Prostate gland (tissue), 2 donors: ENCODE measurements at regions not wholly inside any gene's neighbourhood (a gene's known extent, or its start where the extent isn't known, plus 50 kb on each side); places are given as distances from the start of the nearest gene placed in this dataset.

Experiments used
- POLR2A ChIP-seq: fragments of 450-650 bp; IDR thresholded peaks from one replicate; pipeline ENCODE4 v1.6.1; 2016; ENCODE audit warnings: antibody characterized with exemption, mild to moderate bottlenecking
- TF ChIP-seq, protein P1 (sequence below), 4 experiments: fragments of 200-600 bp in 2 of 4; fragments of 450-650 bp in 2 of 4; sonication (generic) in 2 of 4; IDR thresholded peaks; 1 replicate in 3 of 4; 2 replicates in 1 of 4; pipeline ENCODE4 v1.5.1; 2016 to 2019; ENCODE audit warnings: antibody characterized with exemption in 4 of 4, mild to moderate bottlenecking in 2 of 4, moderate library complexity in 2 of 4

DNA sequence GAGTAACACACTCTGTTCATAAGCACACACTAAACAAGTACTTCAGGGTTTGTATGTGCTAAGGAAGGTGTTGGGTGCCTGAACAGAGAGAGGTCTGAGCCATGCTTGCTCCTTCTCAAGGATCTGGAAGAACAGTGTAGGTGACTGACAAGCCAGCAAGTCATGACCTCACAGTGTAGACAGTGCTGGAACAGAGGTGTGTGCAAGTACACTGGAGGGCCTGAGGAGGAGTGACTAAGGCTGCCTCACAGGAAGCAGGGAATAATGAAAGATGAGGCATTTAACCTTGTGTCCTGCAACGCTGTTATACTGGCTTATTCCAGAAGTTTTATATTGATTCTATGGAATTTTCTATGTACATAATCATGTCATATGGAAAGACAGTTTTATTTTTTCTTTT, 83.9 kb downstream of the TMEM174 start:
- TF ChIP-seq, protein P1, sequence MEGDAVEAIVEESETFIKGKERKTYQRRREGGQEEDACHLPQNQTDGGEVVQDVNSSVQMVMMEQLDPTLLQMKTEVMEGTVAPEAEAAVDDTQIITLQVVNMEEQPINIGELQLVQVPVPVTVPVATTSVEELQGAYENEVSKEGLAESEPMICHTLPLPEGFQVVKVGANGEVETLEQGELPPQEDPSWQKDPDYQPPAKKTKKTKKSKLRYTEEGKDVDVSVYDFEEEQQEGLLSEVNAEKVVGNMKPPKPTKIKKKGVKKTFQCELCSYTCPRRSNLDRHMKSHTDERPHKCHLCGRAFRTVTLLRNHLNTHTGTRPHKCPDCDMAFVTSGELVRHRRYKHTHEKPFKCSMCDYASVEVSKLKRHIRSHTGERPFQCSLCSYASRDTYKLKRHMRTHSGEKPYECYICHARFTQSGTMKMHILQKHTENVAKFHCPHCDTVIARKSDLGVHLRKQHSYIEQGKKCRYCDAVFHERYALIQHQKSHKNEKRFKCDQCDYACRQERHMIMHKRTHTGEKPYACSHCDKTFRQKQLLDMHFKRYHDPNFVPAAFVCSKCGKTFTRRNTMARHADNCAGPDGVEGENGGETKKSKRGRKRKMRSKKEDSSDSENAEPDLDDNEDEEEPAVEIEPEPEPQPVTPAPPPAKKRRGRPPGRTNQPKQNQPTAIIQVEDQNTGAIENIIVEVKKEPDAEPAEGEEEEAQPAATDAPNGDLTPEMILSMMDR (IDR thresholded peaks at IDR 0.05): no peak
- TF ChIP-seq POLR2A: no peak
